Naive B cell (primary cell): ENCODE measurements at regions not wholly inside any gene's neighbourhood (a gene's known extent, or its start where the extent isn't known, plus 50 kb on each side); places are given as distances from the start of the nearest gene placed in this dataset.

ENCODE experiments used
- ATAC-seq, 2 donors: fragments of 150-1000 bp; cut with Tn5 transposase; 2 replicates each; pipeline ENCODE4 v1.10.0; 2021; ENCODE audit warnings: low read depth in 2 of 2, mild to moderate bottlenecking in 2 of 2, moderate library complexity in 2 of 2
- DNase-seq: peaks from one replicate; pipeline ENCODE4 v3.0.0; 2022
- H3K27ac Mint-ChIP-seq, 6 donors: one replicate each; pipeline ENCODE4 v1.8.0; 2020 to 2022; ENCODE audit warnings: mild to moderate bottlenecking in 6 of 6, mixed read lengths in 6 of 6, moderate library complexity in 5 of 6, inconsistent platforms in 2 of 6
- H3K27me3 Mint-ChIP-seq, 3 donors: one replicate each; pipeline ENCODE4 v1.8.0; 2021 to 2022; ENCODE audit warnings: mixed read lengths in 3 of 3, mild to moderate bottlenecking in 1 of 3
- H3K36me3 Mint-ChIP-seq, 2 donors: one replicate each; pipeline ENCODE4 v1.8.0; 2020 to 2022; ENCODE audit warnings: mixed read lengths in 2 of 2, inconsistent platforms in 1 of 2, mild to moderate bottlenecking in 1 of 2
- H3K4me1 Mint-ChIP-seq, 3 donors: one replicate each; pipeline ENCODE4 v1.8.0; 2020 to 2022; ENCODE audit warnings: mixed read lengths in 3 of 3, inconsistent platforms in 1 of 3, mild to moderate bottlenecking in 1 of 3, moderate library complexity in 1 of 3
- H3K4me3 Mint-ChIP-seq, 8 donors: one replicate each; pipeline ENCODE4 v1.8.0; 2020 to 2022; ENCODE audit warnings: mild to moderate bottlenecking in 8 of 8, mixed read lengths in 8 of 8, moderate library complexity in 8 of 8, inconsistent platforms in 2 of 8
- H3K9me3 Mint-ChIP-seq, 7 donors: one replicate each; pipeline ENCODE4 v1.8.0; 2020 to 2022; ENCODE audit warnings: mixed read lengths in 7 of 7, mild to moderate bottlenecking in 5 of 7, inconsistent platforms in 2 of 7, moderate library complexity in 1 of 7

GRCh38 chr1:84060781-84061180 lies 61.8 kb upstream of the TTLL7 start:
- Mint-ChIP-seq H3K4me3 (no peak overlapping the region), H3K36me3 (no peaks in the 10 kb centered on the region), H3K27me3 (peaks cover 17 to 24% (median 20%) of the 10 kb centered on the region in 3 donors), H3K9me3 (no peaks in the 10 kb centered on the region), H3K4me1 (no peaks in the 10 kb centered on the region), H3K27ac (no peak overlapping the region)
- ATAC-seq: no peak
- no peak for DNase-seq

- Mint-ChIP-seq H3K36me3 (no peaks in the 10 kb centered on the region), H3K27me3 (no peaks in the 10 kb centered on the region), H3K4me1 (no peaks in the 10 kb centered on the region), H3K27ac (no peak overlapping the region), H3K9me3 (no peaks in the 10 kb centered on the region), H3K4me3 (no peak overlapping the region)
- no peak for ATAC-seq
- DNase-seq: no peak
Observed at GRCh38 chr1:84048820-84049219, 49.9 kb upstream of the TTLL7 start.
